ENCODE measurements at regions not wholly inside any gene's neighbourhood (a gene's known extent, or its start where the extent isn't known, plus 50 kb on each side); places are given as distances from the start of the nearest gene placed in this dataset.
"Not testable (repeated sequence)": the region's sequence is repeated elsewhere in the genome, so short reads cannot be mapped to it uniquely, and the experiment has no call there.

- in situ Hi-C loops (cut with HindIII; ENCODE audit: low pct_ligation_motif_present, low sequenced_read_pairs) = no loop called here
- no peak for TF ChIP-seq CTCF (IDR thresholded peaks at IDR 0.05; ENCODE audit: low read depth, low read length, missing control alignments)
- Histone ChIP-seq H3K27me3 (replicated peaks) (no peaks in the 10 kb centered on the region), H3K27ac (no peak overlapping the region), H3K36me3 (replicated peaks) (no peaks in the 10 kb centered on the region), H3K4me3 (ENCODE audit: low read depth, low read length) (no peak overlapping the region)
- no peak for DNase-seq
Observed at GRCh38 chr7:69114374-69114773, 483.9 kb upstream of the AUTS2 start.

- no peak for DNase-seq
- no peak for TF ChIP-seq CTCF (IDR thresholded peaks at IDR 0.05; ENCODE audit: low read depth, low read length, missing control alignments)
- H3K27me3 ChIP-seq (replicated peaks) = no peaks in the 10 kb centered on the region
- no peak overlapping the region for H3K27ac ChIP-seq
- no peaks in the 10 kb centered on the region for H3K36me3 ChIP-seq (replicated peaks)
- H3K4me3 ChIP-seq (ENCODE audit: low read depth, low read length) = no peak overlapping the region
- in situ Hi-C loops (cut with HindIII; ENCODE audit: low pct_ligation_motif_present, low sequenced_read_pairs) = no loop called here
Observed at GRCh38 chr7:69115788-69116187, 482.5 kb upstream of the AUTS2 start.

GRCh38 chr7:69116196-69116595 is 482.1 kb upstream of the AUTS2 start:
- DNase-seq; H3K27ac ChIP-seq; H3K4me3 ChIP-seq (ENCODE audit: low read depth, low read length); in situ Hi-C loops (cut with HindIII; ENCODE audit: low pct_ligation_motif_present, low sequenced_read_pairs); H3K36me3 ChIP-seq (replicated peaks); H3K27me3 ChIP-seq (replicated peaks): not testable (repeated sequence)

GRCh38 chr7:69122953-69123352 is 475.3 kb upstream of the AUTS2 start:
- no peaks in the 10 kb centered on the region for H3K36me3 ChIP-seq (replicated peaks)
- TF ChIP-seq CTCF (IDR thresholded peaks at IDR 0.05; ENCODE audit: low read depth, low read length, missing control alignments) = no peak
- no peak for DNase-seq
- no peak overlapping the region for H3K4me3 ChIP-seq (ENCODE audit: low read depth, low read length)
- in situ Hi-C loops (cut with HindIII; ENCODE audit: low pct_ligation_motif_present, low sequenced_read_pairs) = no loop called here
- no peaks in the 10 kb centered on the region for H3K27me3 ChIP-seq (replicated peaks)
- H3K27ac ChIP-seq = no peak overlapping the region

GRCh38 chr7:69126896-69127479 is 471.3 kb upstream of the AUTS2 start:
- no peak overlapping the region for H3K27ac ChIP-seq
- no peak for TF ChIP-seq CTCF (IDR thresholded peaks at IDR 0.05; ENCODE audit: low read depth, low read length, missing control alignments)
- no peak overlapping the region for H3K4me3 ChIP-seq (ENCODE audit: low read depth, low read length)
- in situ Hi-C loops (cut with HindIII; ENCODE audit: low pct_ligation_motif_present, low sequenced_read_pairs) = no loop called here
- H3K27me3 ChIP-seq (replicated peaks) = no peaks in the 10 kb centered on the region
- no peak for DNase-seq
- no peaks in the 10 kb centered on the region for H3K36me3 ChIP-seq (replicated peaks)

GRCh38 chr7:69129524-69129923 is 468.8 kb upstream of the AUTS2 start:
- no peaks in the 10 kb centered on the region for H3K36me3 ChIP-seq (replicated peaks)
- H3K4me3 ChIP-seq (ENCODE audit: low read depth, low read length) = no peak overlapping the region
- in situ Hi-C loops (cut with HindIII; ENCODE audit: low pct_ligation_motif_present, low sequenced_read_pairs) = no loop called here
- H3K27me3 ChIP-seq (replicated peaks) = no peaks in the 10 kb centered on the region
- no peak for DNase-seq
- no peak for TF ChIP-seq CTCF (IDR thresholded peaks at IDR 0.05; ENCODE audit: low read depth, low read length, missing control alignments)
- H3K27ac ChIP-seq = no peak overlapping the region
